ENCODE measurements at regions not wholly inside any gene's neighbourhood (a gene's known extent, or its start where the extent isn't known, plus 50 kb on each side); places are given as distances from the start of the nearest gene placed in this dataset.

- no peak overlapping the region for H3K27ac ChIP-seq
- intact Hi-C loops (cut with DNase I): no loop called here
- H3K4me3 ChIP-seq: no peak overlapping the region
- ATAC-seq (no peak), DNase-seq (no peak)
- H3K4me1 ChIP-seq: peaks cover 13 to 31% (median 28%) of the 10 kb centered on the region in 9 donors
- no peaks in the 10 kb centered on the region for H3K9me3 ChIP-seq
- no peaks in the 10 kb centered on the region for H3K27me3 ChIP-seq
- 95 to 97% methylated on average over 11 of the region's 11 CpGs for WGBS, 2 donors
- TF ChIP-seq CTCF (IDR thresholded peaks at IDR 0.05): no peak
- no peaks in the 10 kb centered on the region for H3K36me3 ChIP-seq
These were observed 157.1 kb upstream of the GRK3 start for GRCh38 chr22:25407226-25407858.

GRCh38 chr22:25407859-25408229 lies 156.6 kb upstream of the GRK3 start:
- Histone ChIP-seq H3K27ac (no peak overlapping the region), H3K4me3 (no peak overlapping the region), H3K9me3 (no peaks in the 10 kb centered on the region), H3K4me1 (peaks cover 8 to 26% (median 23%) of the 10 kb centered on the region in 9 donors), H3K27me3 (no peaks in the 10 kb centered on the region), H3K36me3 (no peaks in the 10 kb centered on the region)
- ATAC-seq: no peak
- no peak for TF ChIP-seq CTCF (IDR thresholded peaks at IDR 0.05)
- no peak for DNase-seq
- 94 to 96% methylated on average over 2 of the region's 2 CpGs for WGBS, 2 donors
- intact Hi-C loops (cut with DNase I): no loop called here

GRCh38 chr22:25409240-25409639 lies 155.2 kb upstream of the GRK3 start:
- Histone ChIP-seq H3K4me3 (no peak overlapping the region), H3K4me1 (peaks cover 0 to 12% (median 9%) of the 10 kb centered on the region in 9 donors), H3K36me3 (no peaks in the 10 kb centered on the region), H3K9me3 (peaks cover 0 to 8% (median 0%) of the 10 kb centered on the region in 11 donors), H3K27ac (no peak overlapping the region), H3K27me3 (no peaks in the 10 kb centered on the region)
- no peak for TF ChIP-seq CTCF (IDR thresholded peaks at IDR 0.05)
- 47 to 62% methylated on average over 3 of the region's 3 CpGs for WGBS, 2 donors
- intact Hi-C loops (cut with DNase I): no loop called here
- ATAC-seq (peak in 6 of 8 donors; percentile 46 to 76 (median 60)), DNase-seq (peak in 1 of 2 donors; percentile 60)

- H3K4me3 ChIP-seq: no peak overlapping the region
- H3K27me3 ChIP-seq: no peaks in the 10 kb centered on the region
- WGBS, 2 donors: 79 to 88% methylated on average over 4 of the region's 4 CpGs
- peaks cover 0 to 6% (median 2%) of the 10 kb centered on the region in 9 donors for H3K4me1 ChIP-seq
- H3K9me3 ChIP-seq: peaks cover 0 to 8% (median 0%) of the 10 kb centered on the region in 11 donors
- no peak for TF ChIP-seq CTCF (IDR thresholded peaks at IDR 0.05)
- H3K27ac ChIP-seq: peak overlapping the region in 1 of 10 donors; percentile 20
- no peak for ATAC-seq
- H3K36me3 ChIP-seq: no peaks in the 10 kb centered on the region
- intact Hi-C loops (cut with DNase I): no loop called here
- DNase-seq: no peak
These were observed 153.6 kb upstream of the GRK3 start for GRCh38 chr22:25410849-25411248.

Data from heart right ventricle (tissue), 16 donors.